ENCODE measurements at regions not wholly inside any gene's neighbourhood (a gene's known extent, or its start where the extent isn't known, plus 50 kb on each side); places are given as distances from the start of the nearest gene placed in this dataset.
A peak's percentile ranks its signal among the peaks of the same experiment; 100 is the strongest.

DNA sequence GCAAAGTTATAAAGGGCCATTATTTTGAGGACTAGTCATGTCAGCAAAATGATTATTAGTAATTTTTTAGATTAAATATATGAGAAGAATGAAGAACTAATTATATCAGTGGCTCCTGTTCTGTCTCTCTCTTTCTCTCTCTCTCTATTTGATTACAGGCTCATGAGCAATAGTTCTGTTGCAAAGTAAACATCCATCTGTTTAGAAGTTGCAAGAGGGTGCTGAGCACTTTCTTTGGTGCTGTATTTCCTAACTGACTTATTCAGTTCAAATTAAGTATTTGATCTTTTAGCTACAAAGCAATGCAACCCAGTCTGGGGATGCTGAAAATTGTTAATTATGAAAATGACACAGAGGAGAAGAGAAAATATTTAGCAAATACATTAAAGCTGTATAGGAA lies 408.1 kb upstream of the UBE2E3 start:
- Histone ChIP-seq H2AK5ac (ENCODE audit: low read depth, low read length) (no peak overlapping the region), H2BK20ac (ENCODE audit: low read depth, low read length) (peak overlapping the region; percentile 49; the same call in 1 of the 2 replicates), H3K4me1 (ENCODE audit: control insufficient read depth, insufficient read depth, low read length) (no peaks in the 10 kb centered on the region), H4K8ac (ENCODE audit: low read depth in 2 of 2, low read length in 2 of 2) (no peak overlapping the region), H4K5ac (ENCODE audit: low read depth, low read length) (no peak overlapping the region), H2BK120ac (ENCODE audit: low read depth, low read length) (no peak overlapping the region), H3K23ac (ENCODE audit: low read depth, low read length) (no peak overlapping the region), H3K14ac (replicated peaks; ENCODE audit: low read depth, low read length) (0 out of 2 replicates have a peak overlapping the region, but pooled peaks have one; percentile 45), H3K56ac (ENCODE audit: extremely low read depth, insufficient read depth, low read length) (no peak overlapping the region), H4K91ac (ENCODE audit: insufficient read depth, low read depth, low read length) (no peak overlapping the region), H3K9ac (ENCODE audit: low read depth, low read length) (no peak overlapping the region), H3K9me1 (ENCODE audit: insufficient read depth, low read length) (peaks cover 3% of the 10 kb centered on the region; the same call in 1 of the 2 replicates), H2AK9ac (replicated peaks; ENCODE audit: low read depth, low read length, poor library complexity) (no peak overlapping the region), H3K27ac (ENCODE audit: insufficient read depth, low read length) (no peak overlapping the region), H2BK15ac (ENCODE audit: low read depth, low read length) (no peak overlapping the region), H3K4ac (ENCODE audit: low read depth, low read length) (no peak overlapping the region), H4K20me1 (ENCODE audit: insufficient read depth, low read length) (no peaks in the 10 kb centered on the region), H3K4me2 (ENCODE audit: low read depth, low read length) (no peak overlapping the region), H2BK5ac (ENCODE audit: low read depth, low read length, poor library complexity, severe bottlenecking) (no peak overlapping the region), H3K27me3 (ENCODE audit: control insufficient read depth, insufficient read depth, low read length) (no peaks in the 10 kb centered on the region), H3K18ac (ENCODE audit: low read depth, low read length) (no peak overlapping the region), H3K36me3 (ENCODE audit: control insufficient read depth, insufficient read depth, low read length) (no peaks in the 10 kb centered on the region), H3K4me3 (ENCODE audit: insufficient read depth, low read depth, low read length) (no peak overlapping the region), H3K9me3 (ENCODE audit: control insufficient read depth, insufficient read depth, low read length) (no peaks in the 10 kb centered on the region), H2AFZ (replicated peaks; ENCODE audit: low read length, poor library complexity) (no peak overlapping the region), H3K79me1 (ENCODE audit: low read depth in 1 of 2, low read length in 2 of 2) (no peaks in the 10 kb centered on the region)
- TF ChIP-seq MAZ (IDR thresholded peaks at IDR 0.05; ENCODE audit: borderline replicate concordance, low read depth, low read length) (no peak), POLR2A (IDR thresholded peaks at IDR 0.05; ENCODE audit: low read depth, low read length) (no peak), RCOR1 (IDR thresholded peaks at IDR 0.05; ENCODE audit: insufficient replicate concordance, low read length) (no peak), RFX5 (IDR thresholded peaks at IDR 0.05; ENCODE audit: low read depth, low read length) (no peak), MAFK (IDR thresholded peaks at IDR 0.05; ENCODE audit: low read depth, low read length) (no peak)
- ChIA-PET POLR2A (ENCODE audit: unreplicated experiment) (no interaction called here), CTCF (no interaction called here)
- dilution Hi-C loops (cut with HindIII; ENCODE audit: low sequenced_read_pairs, unreplicated experiment): no loop called here
- in situ Hi-C loops (cut with MboI; ENCODE audit: low sequenced_read_pairs): no loop called here
- intact Hi-C loops (cut with micrococcal nuclease): loop anchor here (5.0 to 10.0 kb wide), 2 partner anchors 100 to 188 kb away; no protein-coding TSS in a partner anchor
- DNase-seq (peak; percentile 21), ATAC-seq (ENCODE audit: low read depth) (no peak)
- no TSS peak for BruUV-seq (replicated peaks)
